ENCODE measurements at regions not wholly inside any gene's neighbourhood (a gene's known extent, or its start where the extent isn't known, plus 50 kb on each side); places are given as distances from the start of the nearest gene placed in this dataset.
"Not testable (repeated sequence)": the region's sequence is repeated elsewhere in the genome, so short reads cannot be mapped to it uniquely, and the experiment has no call there.

DNA sequence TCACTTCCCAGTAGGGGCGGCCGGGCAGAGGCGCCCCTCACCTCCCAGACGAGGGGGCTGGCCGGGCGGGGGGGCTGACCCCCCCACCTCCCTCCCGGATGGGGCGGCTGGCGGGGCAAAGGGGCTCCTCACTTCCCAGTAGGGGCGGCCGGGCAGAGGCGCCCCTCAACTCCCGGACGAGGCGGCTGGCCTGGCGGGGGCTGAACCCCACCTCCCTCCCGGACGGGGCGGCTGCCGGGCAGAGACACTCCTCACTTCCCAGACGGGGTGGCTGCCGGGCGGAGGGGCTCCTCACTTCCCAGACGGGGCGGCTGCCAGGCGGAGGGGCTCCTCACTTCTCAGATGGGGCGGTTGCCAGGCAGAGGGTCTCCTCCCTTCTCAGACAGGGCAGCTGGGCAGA is 75.6 kb downstream of the APOBEC1 start:
- TF ChIP-seq, protein P1, sequence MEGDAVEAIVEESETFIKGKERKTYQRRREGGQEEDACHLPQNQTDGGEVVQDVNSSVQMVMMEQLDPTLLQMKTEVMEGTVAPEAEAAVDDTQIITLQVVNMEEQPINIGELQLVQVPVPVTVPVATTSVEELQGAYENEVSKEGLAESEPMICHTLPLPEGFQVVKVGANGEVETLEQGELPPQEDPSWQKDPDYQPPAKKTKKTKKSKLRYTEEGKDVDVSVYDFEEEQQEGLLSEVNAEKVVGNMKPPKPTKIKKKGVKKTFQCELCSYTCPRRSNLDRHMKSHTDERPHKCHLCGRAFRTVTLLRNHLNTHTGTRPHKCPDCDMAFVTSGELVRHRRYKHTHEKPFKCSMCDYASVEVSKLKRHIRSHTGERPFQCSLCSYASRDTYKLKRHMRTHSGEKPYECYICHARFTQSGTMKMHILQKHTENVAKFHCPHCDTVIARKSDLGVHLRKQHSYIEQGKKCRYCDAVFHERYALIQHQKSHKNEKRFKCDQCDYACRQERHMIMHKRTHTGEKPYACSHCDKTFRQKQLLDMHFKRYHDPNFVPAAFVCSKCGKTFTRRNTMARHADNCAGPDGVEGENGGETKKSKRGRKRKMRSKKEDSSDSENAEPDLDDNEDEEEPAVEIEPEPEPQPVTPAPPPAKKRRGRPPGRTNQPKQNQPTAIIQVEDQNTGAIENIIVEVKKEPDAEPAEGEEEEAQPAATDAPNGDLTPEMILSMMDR (IDR thresholded peaks at IDR 0.05): not testable (repeated sequence)
- not testable (repeated sequence) for TF ChIP-seq POLR2A (IDR thresholded peaks at IDR 0.05)
